CD4-positive, alpha-beta T cell (primary cell): ENCODE measurements at regions not wholly inside any gene's neighbourhood (a gene's known extent, or its start where the extent isn't known, plus 50 kb on each side); places are given as distances from the start of the nearest gene placed in this dataset.

Experiments used
- ATAC-seq: fragments of 200-7000 bp; cut with Tn5 transposase; one replicate; pipeline ENCODE4 v1.10.0; 2022; ENCODE audit warnings: mild to moderate bottlenecking; ENCODE audit not compliant: poor library complexity
- CTCF ChIA-PET: fragments of 350-600 bp; sonication (Branson Sonifier 250); formaldehyde crosslinking; loops from one replicate; lab custom pipeline; 2021; ENCODE audit warnings: antibody characterized with exemption, inconsistent platforms; lab: Charles Lee
- POLR2A ChIA-PET: fragments of 350-600 bp; sonication (Branson Sonifier 250); formaldehyde crosslinking; loops from one replicate; lab custom pipeline; 2021; ENCODE audit warnings: antibody characterized with exemption, inconsistent platforms; lab: Charles Lee
- DNase-seq, 14 experiments: peaks; one replicate each; pipeline ENCODE4 v3.0.0-alpha.2; 2013 to 2020; ENCODE audit warnings: mixed read lengths in 2 of 14
- H3K27ac ChIP-seq, 2 donors: one replicate each; pipeline versions ENCODE4 v1.5.1 to v1.7.0; 2013; ENCODE audit warnings: low read length in 2 of 2, low read depth in 1 of 2, mild to moderate bottlenecking in 1 of 2
- H3K27me3 ChIP-seq, 2 experiments: 1 replicate in 1 of 2; 2 replicates in 1 of 2; pipeline versions ENCODE4 v1.6.1 to v1.7.0; 2013; ENCODE audit warnings: low read length in 2 of 2, control low read depth in 1 of 2, mild to moderate bottlenecking in 1 of 2, moderate library complexity in 1 of 2; ENCODE audit not compliant: insufficient read depth in 2 of 2, control insufficient read depth in 1 of 2
- H3K36me3 ChIP-seq: one replicate; pipeline ENCODE4 v1.6.1; 2013; ENCODE audit warnings: low read length, control low read depth; ENCODE audit not compliant: insufficient read depth
- H3K4me1 ChIP-seq: one replicate; pipeline ENCODE4 v1.6.1; 2013; ENCODE audit warnings: low read length, control low read depth; ENCODE audit not compliant: insufficient read depth
- H3K4me3 ChIP-seq: one replicate; pipeline ENCODE4 v1.5.1; 2013; ENCODE audit warnings: mild to moderate bottlenecking, low read length, moderate library complexity
- H3K9me3 ChIP-seq, 2 experiments: 1 replicate in 1 of 2; 2 replicates in 1 of 2; pipeline versions ENCODE4 v1.6.1 to v1.7.0; 2013; ENCODE audit warnings: low read length in 2 of 2, mild to moderate bottlenecking in 2 of 2, control low read depth in 1 of 2, moderate library complexity in 1 of 2; ENCODE audit not compliant: control insufficient read depth in 1 of 2, insufficient read depth in 1 of 2
- H3K27ac Mint-ChIP-seq: one replicate; pipeline ENCODE4 v1.8.0; 2020; ENCODE audit warnings: mixed read lengths
- H3K27me3 Mint-ChIP-seq: one replicate; pipeline ENCODE4 v1.8.0; 2021; ENCODE audit warnings: mixed read lengths
- H3K36me3 Mint-ChIP-seq: one replicate; pipeline ENCODE4 v1.8.0; 2021; ENCODE audit warnings: low read depth, mixed read lengths
- H3K4me1 Mint-ChIP-seq: one replicate; pipeline ENCODE4 v1.8.0; 2021; ENCODE audit warnings: low read depth, mixed read lengths
- H3K4me3 Mint-ChIP-seq: one replicate; pipeline ENCODE4 v1.8.0; 2020; ENCODE audit warnings: mild to moderate bottlenecking, mixed read lengths
- H3K9me3 Mint-ChIP-seq: one replicate; pipeline ENCODE4 v1.8.0; 2020; ENCODE audit warnings: mixed read lengths
- intact Hi-C, 2 experiments: fragments of 100-400 bp; cut with DNase I in 1 of 2; cut with micrococcal nuclease in 1 of 2; formaldehyde crosslinking; loops; one replicate each; pipeline versions ENCODE4 v1.15.1 to v1.9.0; 2023 to 2025; cut with DNase I, micrococcal nuclease
- TF ChIP-seq, protein P1 (sequence below): fragments of 200-600 bp; IDR thresholded peaks from one replicate; pipeline ENCODE4 v1.8.0; 2022; ENCODE audit warnings: antibody characterized with exemption, mild to moderate bottlenecking

DNA sequence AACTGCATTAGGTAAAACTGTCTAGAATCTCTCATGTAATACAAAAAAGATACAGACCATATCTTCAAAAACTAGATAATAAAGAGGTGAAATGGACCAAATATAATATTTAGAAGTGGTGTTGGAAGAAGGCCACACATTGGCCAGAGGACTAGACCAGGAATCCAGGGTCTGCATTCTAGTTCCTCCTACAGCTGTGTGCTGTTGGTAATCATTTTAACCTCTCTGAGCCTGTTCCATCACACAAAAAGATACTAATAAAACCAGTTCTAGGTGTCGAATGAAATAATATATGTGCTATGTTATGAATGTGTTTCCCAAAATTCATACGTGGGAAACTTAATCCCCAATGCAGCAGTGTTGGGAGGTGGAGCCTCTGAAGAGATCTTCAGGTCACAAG lies 111.6 kb upstream of the RREB1 start:
- intact Hi-C loops, result no loop called here
- H3K27me3 ChIP-seq, result no peaks in the 10 kb centered on the region
- no peaks in the 10 kb centered on the region for H3K9me3 Mint-ChIP-seq
- no peaks in the 10 kb centered on the region for H3K4me1 Mint-ChIP-seq
- H3K36me3 Mint-ChIP-seq, result no peaks in the 10 kb centered on the region
- DNase-seq, result no peak
- no peak overlapping the region for H3K27ac ChIP-seq
- ChIA-PET CTCF (no interaction called here), POLR2A (no interaction called here)
- no peaks in the 10 kb centered on the region for H3K36me3 ChIP-seq
- ATAC-seq, result no peak
- no peak overlapping the region for H3K27ac Mint-ChIP-seq
- H3K4me3 ChIP-seq, result no peak overlapping the region
- H3K4me1 ChIP-seq, result no peaks in the 10 kb centered on the region
- H3K4me3 Mint-ChIP-seq, result no peak overlapping the region
- H3K9me3 ChIP-seq, result no peaks in the 10 kb centered on the region
- TF ChIP-seq, protein P1, sequence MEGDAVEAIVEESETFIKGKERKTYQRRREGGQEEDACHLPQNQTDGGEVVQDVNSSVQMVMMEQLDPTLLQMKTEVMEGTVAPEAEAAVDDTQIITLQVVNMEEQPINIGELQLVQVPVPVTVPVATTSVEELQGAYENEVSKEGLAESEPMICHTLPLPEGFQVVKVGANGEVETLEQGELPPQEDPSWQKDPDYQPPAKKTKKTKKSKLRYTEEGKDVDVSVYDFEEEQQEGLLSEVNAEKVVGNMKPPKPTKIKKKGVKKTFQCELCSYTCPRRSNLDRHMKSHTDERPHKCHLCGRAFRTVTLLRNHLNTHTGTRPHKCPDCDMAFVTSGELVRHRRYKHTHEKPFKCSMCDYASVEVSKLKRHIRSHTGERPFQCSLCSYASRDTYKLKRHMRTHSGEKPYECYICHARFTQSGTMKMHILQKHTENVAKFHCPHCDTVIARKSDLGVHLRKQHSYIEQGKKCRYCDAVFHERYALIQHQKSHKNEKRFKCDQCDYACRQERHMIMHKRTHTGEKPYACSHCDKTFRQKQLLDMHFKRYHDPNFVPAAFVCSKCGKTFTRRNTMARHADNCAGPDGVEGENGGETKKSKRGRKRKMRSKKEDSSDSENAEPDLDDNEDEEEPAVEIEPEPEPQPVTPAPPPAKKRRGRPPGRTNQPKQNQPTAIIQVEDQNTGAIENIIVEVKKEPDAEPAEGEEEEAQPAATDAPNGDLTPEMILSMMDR, result no peak
- H3K27me3 Mint-ChIP-seq, result no peaks in the 10 kb centered on the region

DNA sequence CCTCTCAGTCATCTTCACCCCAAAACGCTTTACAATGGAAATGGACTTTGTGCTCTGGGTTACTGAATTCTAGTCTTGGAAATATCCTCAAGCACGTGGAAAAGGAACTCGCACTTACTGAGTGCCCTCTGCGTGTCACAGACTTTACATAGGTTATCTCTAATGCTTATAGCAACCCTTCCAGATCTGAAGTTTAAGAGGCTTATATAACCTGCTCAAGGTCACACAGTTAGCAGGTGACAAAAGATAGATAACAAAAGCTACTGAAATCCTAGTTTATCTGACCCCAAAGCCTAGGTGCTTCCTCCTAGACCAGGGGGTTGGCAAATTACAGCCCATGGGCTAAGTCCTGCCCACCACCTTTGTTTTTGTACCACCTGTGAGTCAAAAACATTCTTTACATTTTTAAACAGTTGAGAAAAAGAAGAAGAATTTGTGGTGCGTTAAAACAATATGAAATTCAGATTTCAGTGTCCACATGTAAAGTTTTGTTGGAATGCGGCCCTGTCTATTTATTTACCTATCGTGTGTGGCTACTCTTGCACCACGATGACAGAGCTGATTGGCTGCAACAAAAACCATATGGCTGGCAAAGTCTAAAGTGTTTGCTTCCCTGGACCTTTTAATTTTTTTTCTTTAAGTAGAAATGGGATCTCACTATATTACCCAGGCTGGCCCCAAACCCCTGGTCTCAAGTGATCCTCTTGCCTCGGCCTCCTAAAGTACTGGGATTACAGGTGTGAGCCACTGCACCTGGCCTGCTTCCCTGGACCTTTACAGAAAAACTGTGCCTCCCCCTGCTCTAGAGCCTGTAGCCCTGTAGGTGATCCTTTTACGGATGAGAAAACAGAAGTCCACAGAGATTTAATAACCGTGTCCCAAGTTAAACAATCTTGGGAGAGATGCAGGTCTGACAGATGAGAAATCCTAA lies 110.2 kb upstream of the RREB1 start:
- Histone ChIP-seq H3K4me3 (no peak overlapping the region), H3K27ac (no peak overlapping the region), H3K4me1 (no peaks in the 10 kb centered on the region), H3K36me3 (no peaks in the 10 kb centered on the region), H3K27me3 (no peaks in the 10 kb centered on the region), H3K9me3 (no peaks in the 10 kb centered on the region)
- Mint-ChIP-seq H3K36me3 (no peaks in the 10 kb centered on the region), H3K9me3 (no peaks in the 10 kb centered on the region), H3K4me3 (no peak overlapping the region), H3K27ac (no peak overlapping the region), H3K4me1 (no peaks in the 10 kb centered on the region), H3K27me3 (no peaks in the 10 kb centered on the region)
- ATAC-seq (no peak), DNase-seq (no peak)
- intact Hi-C loops, result no loop called here
- POLR2A ChIA-PET, result no interaction called here
- CTCF ChIA-PET, result no interaction called here
- TF ChIP-seq, protein P1, result no peak

DNA sequence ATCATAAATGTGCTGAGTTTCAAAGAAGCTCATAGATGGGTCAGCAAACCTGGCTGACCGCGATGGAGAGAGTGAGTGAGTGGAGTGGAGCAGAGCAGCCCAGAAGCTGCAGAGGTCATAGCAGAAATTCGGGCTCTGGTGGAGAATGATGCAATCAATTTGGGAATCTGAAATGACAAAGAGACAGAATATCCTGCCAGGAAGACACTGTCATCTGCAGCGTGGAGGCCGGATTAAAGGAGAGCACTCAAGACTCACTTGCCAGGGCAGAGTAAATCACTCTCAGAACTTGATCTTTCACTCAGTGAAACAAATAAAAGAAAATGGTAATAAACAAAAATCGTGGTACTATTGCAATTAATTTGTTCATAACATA lies 109.6 kb upstream of the RREB1 start:
- H3K4me1 Mint-ChIP-seq, result no peaks in the 10 kb centered on the region
- H3K36me3 ChIP-seq, result no peaks in the 10 kb centered on the region
- no peaks in the 10 kb centered on the region for H3K9me3 ChIP-seq
- ATAC-seq (no peak), DNase-seq (no peak)
- POLR2A ChIA-PET, result no interaction called here
- H3K4me3 ChIP-seq, result no peak overlapping the region
- H3K36me3 Mint-ChIP-seq, result no peaks in the 10 kb centered on the region
- no peaks in the 10 kb centered on the region for H3K4me1 ChIP-seq
- H3K9me3 Mint-ChIP-seq, result no peaks in the 10 kb centered on the region
- no peaks in the 10 kb centered on the region for H3K27me3 Mint-ChIP-seq
- TF ChIP-seq, protein P1, result no peak
- no peak overlapping the region for H3K27ac Mint-ChIP-seq
- CTCF ChIA-PET, result no interaction called here
- no peaks in the 10 kb centered on the region for H3K27me3 ChIP-seq
- intact Hi-C loops, result no loop called here
- no peak overlapping the region for H3K4me3 Mint-ChIP-seq
- no peak overlapping the region for H3K27ac ChIP-seq
